Spinal cord (tissue), 9 donors: ENCODE measurements at regions not wholly inside any gene's neighbourhood (a gene's known extent, or its start where the extent isn't known, plus 50 kb on each side); places are given as distances from the start of the nearest gene placed in this dataset.
A peak's percentile ranks its signal among the peaks of the same experiment; 100 is the strongest.

Experiments used
- DNase-seq, 6 donors: peaks; one replicate each; pipeline versions ENCODE4 v3.0.0 to v3.0.0-alpha.2; 2013 to 2015; ENCODE audit warnings: low spot score in 6 of 6, low read depth in 4 of 6
- H3K27ac ChIP-seq: one replicate; pipeline ENCODE4 v1.5.1; 2013; ENCODE audit warnings: low read depth, low read length, control low read depth
- H3K27me3 ChIP-seq: one replicate; pipeline ENCODE4 v1.6.1; 2013; ENCODE audit warnings: low read length; ENCODE audit not compliant: control insufficient read depth, insufficient read depth
- H3K36me3 ChIP-seq: one replicate; pipeline ENCODE4 v1.6.1; 2013; ENCODE audit warnings: low read length; ENCODE audit not compliant: control insufficient read depth, insufficient read depth
- H3K4me1 ChIP-seq: one replicate; pipeline ENCODE4 v1.6.1; 2013; ENCODE audit warnings: low read length; ENCODE audit not compliant: control insufficient read depth, insufficient read depth
- H3K4me3 ChIP-seq: one replicate; pipeline ENCODE4 v1.5.1; 2013; ENCODE audit warnings: low read depth, low read length, control low read depth
- H3K9me3 ChIP-seq: one replicate; pipeline ENCODE4 v1.6.1; 2013; ENCODE audit warnings: low read length; ENCODE audit not compliant: control insufficient read depth, insufficient read depth
- WGBS: methylation state at CpG from one replicate; pipeline ENCODE4 v1.1.5; 2013; ENCODE audit warnings: missing lambda C conversion rate; ENCODE audit not compliant: insufficient coverage; 5-methylcytosine and 5-hydroxymethylcytosine counted together
- donor health status: healthy.

GRCh38 chr6:22141241-22141745, 155.5 kb downstream of the PRL start:
- Histone ChIP-seq H3K27ac (peak overlapping the region; percentile 22), H3K4me3 (no peak overlapping the region), H3K9me3 (no peaks in the 10 kb centered on the region), H3K36me3 (no peaks in the 10 kb centered on the region), H3K4me1 (peaks cover 8% of the 10 kb centered on the region), H3K27me3 (no peaks in the 10 kb centered on the region)
- peak in 4 of 6 donors; percentile 22 to 69 (median 46) for DNase-seq
- WGBS, result 27% methylated on average over 3 of the region's 5 CpGs

DNA sequence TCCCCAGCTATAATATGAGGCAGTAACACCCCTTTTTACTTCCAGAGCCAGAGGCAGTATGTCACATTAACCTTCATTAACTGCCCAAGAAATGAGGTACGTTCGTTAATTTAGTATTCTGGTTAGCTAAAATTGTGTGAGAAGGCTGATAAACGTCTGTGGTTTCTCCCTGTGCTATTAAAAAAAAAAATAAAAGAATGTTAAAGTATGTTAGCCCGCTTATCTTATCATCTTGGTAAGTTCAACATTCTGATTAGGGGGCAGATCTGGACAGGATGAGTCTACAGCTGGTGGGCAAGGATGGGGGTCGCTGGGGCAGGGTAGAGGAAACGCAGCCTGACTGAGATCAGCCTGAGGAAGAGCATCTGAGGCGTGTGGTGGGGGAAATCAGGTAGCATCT, 154.0 kb downstream of the PRL start:
- no peak overlapping the region for H3K27ac ChIP-seq
- no peak overlapping the region for H3K4me3 ChIP-seq
- H3K9me3 ChIP-seq, result no peaks in the 10 kb centered on the region
- no peaks in the 10 kb centered on the region for H3K27me3 ChIP-seq
- DNase-seq, result no peak
- peaks cover 17% of the 10 kb centered on the region for H3K4me1 ChIP-seq
- no peaks in the 10 kb centered on the region for H3K36me3 ChIP-seq
- WGBS, result 88% methylated on average over 1 of the region's 7 CpGs

GRCh38 chr6:22145376-22145775, 151.5 kb downstream of the PRL start:
- Histone ChIP-seq H3K9me3 (no peaks in the 10 kb centered on the region), H3K36me3 (no peaks in the 10 kb centered on the region), H3K27me3 (no peaks in the 10 kb centered on the region), H3K4me1 (peaks cover 20% of the 10 kb centered on the region), H3K4me3 (peak overlapping the region; percentile 53), H3K27ac (peak overlapping the region; percentile 80)
- WGBS, result no CpG with 5 or more reads among the region's 3 CpGs
- peak in 2 of 6 donors; percentile 71 to 88 for DNase-seq

GRCh38 chr6:22145823-22146677, 150.8 kb downstream of the PRL start:
- Histone ChIP-seq H3K4me1 (peaks cover 16% of the 10 kb centered on the region), H3K9me3 (no peaks in the 10 kb centered on the region), H3K27me3 (no peaks in the 10 kb centered on the region), H3K27ac (peak overlapping the region; percentile 80), H3K36me3 (no peaks in the 10 kb centered on the region), H3K4me3 (peak overlapping the region; percentile 53)
- 47% methylated on average over 5 of the region's 15 CpGs for WGBS
- peak; percentile 66 to 97 (median 88) for DNase-seq

GRCh38 chr6:22146678-22146930, 150.2 kb downstream of the PRL start:
- DNase-seq, result no peak
- Histone ChIP-seq H3K27ac (peak overlapping the region; percentile 80), H3K4me1 (peaks cover 16% of the 10 kb centered on the region)

GRCh38 chr6:22146931-22147701, 149.7 kb downstream of the PRL start:
- Histone ChIP-seq H3K4me1 (peaks cover 16% of the 10 kb centered on the region), H3K27me3 (no peaks in the 10 kb centered on the region), H3K27ac (peak overlapping the region; percentile 80), H3K9me3 (no peaks in the 10 kb centered on the region), H3K36me3 (no peaks in the 10 kb centered on the region), H3K4me3 (peak overlapping the region; percentile 53)
- DNase-seq, result peak in 5 of 6 donors; percentile 41 to 93 (median 77)
- WGBS, result 10% methylated on average over 21 of the region's 22 CpGs

More at GRCh38 chr6:22146678-22146930, 150.2 kb downstream of the PRL start:
- no peaks in the 10 kb centered on the region for H3K9me3 ChIP-seq
- H3K4me3 ChIP-seq, result peak overlapping the region; percentile 53
- H3K36me3 ChIP-seq, result no peaks in the 10 kb centered on the region
- WGBS, result 61% methylated on average over 10 of the region's 17 CpGs
- no peaks in the 10 kb centered on the region for H3K27me3 ChIP-seq

GRCh38 chr6:22147921-22148776, 148.7 kb downstream of the PRL start:
- Histone ChIP-seq H3K9me3 (no peaks in the 10 kb centered on the region), H3K4me1 (peaks cover 16% of the 10 kb centered on the region), H3K4me3 (peak overlapping the region; percentile 53), H3K36me3 (no peaks in the 10 kb centered on the region), H3K27me3 (no peaks in the 10 kb centered on the region), H3K27ac (peak overlapping the region; percentile 80)
- 5% methylated on average over 5 of the region's 7 CpGs for WGBS
- peak in 5 of 6 donors; percentile 71 to 93 (median 84) for DNase-seq

DNA sequence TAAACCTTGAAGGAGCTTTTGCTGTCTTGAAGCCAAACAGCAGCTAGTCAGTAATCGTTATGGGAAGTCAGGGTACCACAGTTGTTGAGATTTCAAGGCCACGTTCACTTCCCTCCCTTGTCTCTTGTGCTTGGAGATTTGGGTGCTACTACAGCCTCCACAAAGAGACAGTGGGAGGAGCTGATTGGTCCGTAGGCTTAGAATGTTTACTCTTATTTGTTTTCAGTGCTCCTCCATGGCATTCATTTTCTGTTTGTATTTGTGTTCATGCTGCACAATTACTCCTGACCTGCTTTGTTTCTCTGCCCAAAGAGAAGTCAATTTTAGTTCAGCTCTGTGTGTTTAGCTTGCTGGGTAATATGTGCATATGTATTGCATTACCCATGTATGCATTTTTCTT, 147.7 kb downstream of the PRL start:
- H3K9me3 ChIP-seq, result no peaks in the 10 kb centered on the region
- H3K36me3 ChIP-seq, result no peaks in the 10 kb centered on the region
- DNase-seq, result peak in 5 of 6 donors; percentile 51 to 96 (median 73)
- peak overlapping the region; percentile 53 for H3K4me3 ChIP-seq
- no peaks in the 10 kb centered on the region for H3K27me3 ChIP-seq
- WGBS, result 0% methylated on average over 3 of the region's 3 CpGs
- peak overlapping the region; percentile 80 for H3K27ac ChIP-seq
- H3K4me1 ChIP-seq, result peaks cover 16% of the 10 kb centered on the region
